OCI-M1 (cell line): ENCODE measurements at regions not wholly inside any gene's neighbourhood (a gene's known extent, or its start where the extent isn't known, plus 50 kb on each side); places are given as distances from the start of the nearest gene placed in this dataset.
"Not testable (repeated sequence)": the region's sequence is repeated elsewhere in the genome, so short reads cannot be mapped to it uniquely, and the experiment has no call there.

Experiments
- DNase-seq: peaks from one replicate; lab custom pipeline; 2025; lab: John Stamatoyannopoulos, UW

DNA sequence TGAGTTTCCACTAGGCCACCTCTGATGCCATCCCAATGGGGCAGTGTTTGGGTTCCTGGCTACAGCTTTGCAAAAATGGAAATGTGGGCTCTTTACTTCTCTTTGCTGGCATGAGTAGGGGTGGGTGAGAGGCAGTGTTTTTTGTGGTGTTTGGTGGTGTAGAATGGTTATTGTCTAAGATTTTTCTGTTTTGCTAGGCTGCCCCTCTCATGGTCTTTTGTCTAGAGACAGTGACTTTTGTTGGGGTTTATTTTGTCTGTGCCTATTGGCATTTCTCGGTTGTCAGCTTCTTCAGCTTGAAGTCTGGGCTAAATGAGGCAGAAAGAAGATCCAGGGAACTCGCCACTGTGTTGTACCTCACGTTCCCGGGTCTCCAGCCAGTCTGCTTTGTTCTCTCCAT is 112.1 kb downstream of the CENPF start:
- DNase-seq, result no peak

DNA sequence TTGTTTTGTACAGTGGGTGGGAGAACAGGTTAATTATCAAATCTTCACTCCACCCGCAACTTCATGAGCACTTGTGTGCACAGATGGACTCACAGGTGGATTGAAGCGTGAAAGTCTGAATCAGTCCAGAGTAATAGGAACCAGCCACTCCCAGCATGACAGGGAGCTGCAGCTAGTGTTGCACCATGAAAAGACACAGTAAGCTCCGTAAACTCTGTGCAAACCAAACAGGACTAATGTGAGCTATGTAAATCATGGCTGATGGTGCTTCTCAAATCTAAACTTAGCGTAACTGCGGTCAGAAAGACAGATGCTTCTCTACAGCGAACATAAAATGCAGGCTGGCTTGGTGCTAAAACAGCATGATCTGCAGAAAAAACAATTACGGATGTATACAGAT is 114.4 kb downstream of the CENPF start:
- no peak for DNase-seq

DNA sequence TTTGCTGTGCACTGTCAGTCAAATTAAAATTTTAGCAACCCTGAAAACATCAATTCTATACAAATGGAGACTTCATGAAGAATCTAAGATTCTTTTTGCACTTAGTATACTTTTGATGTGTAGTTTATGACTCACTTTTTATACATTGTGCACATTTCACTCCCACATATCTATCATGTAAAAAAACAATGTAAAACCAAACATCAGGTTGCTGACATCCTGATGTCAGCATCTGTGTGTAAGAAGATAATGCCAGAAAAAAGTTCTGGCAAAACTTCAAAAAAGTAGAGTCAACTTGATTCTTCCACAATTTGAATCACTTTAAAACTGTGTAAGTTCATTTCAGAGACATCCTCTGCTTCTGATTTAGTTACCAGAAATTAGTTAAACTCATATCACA is 115.7 kb downstream of the CENPF start:
- DNase-seq, result no peak

- DNase-seq, result no peak
Measured at GRCh38 chr1:214719207-214719606, 116.2 kb downstream of the CENPF start.

- DNase-seq, result no peak
Measured at GRCh38 chr1:214720561-214720960, 117.6 kb downstream of the CENPF start.

GRCh38 chr1:214727274-214727673 is 124.3 kb downstream of the CENPF start:
- DNase-seq, result no peak

DNA sequence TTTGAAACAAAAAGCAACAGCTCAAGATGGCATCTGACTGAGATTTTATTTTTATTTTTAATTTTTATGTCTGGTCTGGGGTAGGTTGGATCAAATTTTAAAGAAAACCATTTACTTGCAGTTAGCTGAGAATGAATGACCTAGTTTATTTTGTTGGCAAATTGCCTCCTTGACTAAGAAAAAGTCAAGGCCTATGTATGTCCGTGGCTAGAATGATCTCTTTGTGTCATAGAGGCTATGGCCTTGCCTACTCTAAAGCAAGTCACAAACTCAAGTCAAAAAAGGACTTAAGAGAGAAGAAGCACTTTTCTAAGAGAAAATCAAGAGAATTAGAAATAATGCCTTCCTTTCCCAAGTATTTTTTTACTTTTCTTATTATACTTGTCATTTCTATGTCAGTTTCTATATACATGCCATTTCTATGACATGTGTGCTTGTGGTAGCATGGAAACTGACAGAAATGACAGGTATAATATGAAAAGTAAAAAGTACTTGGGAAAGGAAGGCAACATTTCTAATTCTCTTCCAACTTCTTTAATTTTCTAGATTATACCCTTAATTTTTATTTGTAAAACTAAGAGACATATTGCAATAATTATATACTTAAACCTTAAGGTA is 136.7 kb downstream of the CENPF start:
- DNase-seq, result no peak

DNA sequence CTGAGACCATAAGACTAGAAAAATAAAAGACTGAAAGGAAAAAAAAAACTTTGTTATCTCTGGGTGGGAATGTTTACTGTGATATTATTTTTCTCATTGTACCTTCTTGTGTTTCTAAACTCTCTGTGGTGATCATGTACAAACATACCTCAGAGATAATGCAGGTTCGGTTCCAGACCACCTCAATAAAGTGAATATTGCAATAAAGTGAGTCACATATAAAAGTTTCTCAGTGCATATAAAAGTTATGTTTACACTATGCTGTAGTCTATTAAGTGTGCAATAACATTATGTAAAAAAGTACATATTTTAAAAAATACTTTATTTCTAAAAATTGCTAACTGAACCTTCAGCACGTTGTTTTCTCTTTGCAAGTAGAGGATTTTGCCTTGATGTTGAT is 137.5 kb downstream of the CENPF start:
- no peak for DNase-seq

GRCh38 chr1:214747050-214747635 is 144.1 kb downstream of the CENPF start:
- DNase-seq, result no peak

DNA sequence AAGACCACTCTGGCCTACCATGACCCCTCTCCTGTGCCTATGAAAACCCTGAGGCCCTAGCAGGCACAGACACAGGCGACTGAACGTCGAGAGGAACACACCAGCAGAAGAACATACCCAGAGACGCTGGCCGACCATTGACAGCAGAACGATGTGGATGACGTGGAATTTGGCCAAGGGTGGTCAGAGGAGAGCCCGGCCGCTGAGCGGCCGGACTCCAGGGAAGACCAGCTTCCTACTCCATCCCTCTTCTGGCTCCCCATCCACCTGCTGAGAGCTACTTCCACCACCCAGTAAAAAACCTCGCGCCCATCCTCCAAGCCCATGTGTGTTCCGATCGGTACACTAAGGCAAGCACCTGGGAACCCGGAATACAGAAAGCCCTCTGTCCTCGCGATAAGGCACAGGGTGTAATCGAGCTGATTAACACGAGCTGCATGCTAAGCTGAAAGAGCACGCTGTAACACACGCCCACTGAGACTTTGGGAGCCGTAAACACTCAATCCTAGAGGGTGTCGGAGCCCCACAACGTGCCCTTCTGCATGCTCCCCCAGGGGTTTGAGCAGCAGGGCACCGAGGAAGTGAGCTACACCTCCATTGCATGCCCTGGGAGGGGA is 150.3 kb downstream of the CENPF start:
- DNase-seq, result no peak

GRCh38 chr1:214761030-214761429 is 158.0 kb downstream of the CENPF start:
- no peak for DNase-seq

DNA sequence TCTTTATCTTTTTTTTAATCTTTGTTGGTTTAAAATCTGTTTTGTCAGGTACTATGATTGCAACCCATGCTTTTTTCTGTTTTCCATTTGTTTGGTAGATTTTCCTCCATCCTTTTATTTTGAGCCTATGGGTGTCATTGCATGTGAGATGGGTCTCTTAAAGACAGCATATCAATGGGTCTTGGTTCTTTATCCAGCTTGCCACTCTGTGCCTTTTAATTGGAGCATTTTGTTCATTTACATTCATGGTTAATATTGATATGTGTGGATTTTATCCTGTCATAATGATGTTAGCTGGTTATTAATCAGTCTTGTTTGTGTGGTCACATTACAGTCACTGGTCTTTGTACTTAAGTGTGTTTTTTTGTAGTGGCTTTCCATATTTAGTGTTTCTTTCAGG is 159.9 kb downstream of the CENPF start:
- no peak for DNase-seq

- DNase-seq, result no peak
Measured at GRCh38 chr1:214764502-214764901, 161.5 kb downstream of the CENPF start.

GRCh38 chr1:214767221-214767620 is 164.2 kb downstream of the CENPF start:
- no peak for DNase-seq

- DNase-seq, result not testable (repeated sequence)
Measured at GRCh38 chr1:214769666-214770065, 166.7 kb downstream of the CENPF start.

- no peak for DNase-seq
Measured at GRCh38 chr1:214777364-214777763, 174.4 kb downstream of the CENPF start.

GRCh38 chr1:214791961-214792360 is 189.0 kb downstream of the CENPF start:
- DNase-seq, result no peak

DNA sequence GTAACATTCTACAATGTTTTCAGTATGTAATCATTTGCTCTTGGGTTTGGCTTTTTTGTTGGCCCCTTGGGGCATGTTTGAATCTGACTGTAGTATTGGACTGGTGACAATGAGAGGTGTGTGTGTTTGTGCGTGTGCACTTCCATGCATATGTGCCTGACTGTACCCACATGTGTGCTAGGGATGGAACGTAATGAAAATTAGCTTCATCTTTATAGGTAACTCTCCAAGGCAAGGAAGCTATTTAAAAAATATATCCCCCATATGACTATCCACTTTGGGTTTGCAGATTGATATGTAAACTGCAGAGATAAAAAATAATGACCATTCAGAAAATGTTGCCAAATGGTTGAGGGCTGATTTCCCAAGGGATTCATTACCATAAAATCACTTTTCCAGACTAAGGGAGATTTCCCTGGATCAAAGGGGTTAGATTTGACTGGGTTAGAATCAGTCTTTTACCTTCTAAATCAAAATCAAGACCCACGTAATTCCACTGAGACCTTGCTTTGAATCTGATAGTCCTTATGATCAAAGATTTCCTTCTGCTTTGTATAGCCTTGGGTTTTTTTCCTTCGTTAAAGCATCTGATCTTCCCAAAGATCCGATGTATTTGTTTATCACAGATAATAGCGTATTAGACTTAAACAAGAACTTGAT is 189.7 kb downstream of the CENPF start:
- no peak for DNase-seq

GRCh38 chr1:214793708-214794107 is 190.7 kb downstream of the CENPF start:
- DNase-seq, result no peak

GRCh38 chr1:214801191-214801590 is 198.2 kb downstream of the CENPF start:
- DNase-seq, result no peak

GRCh38 chr1:214808845-214809460 is 206.0 kb downstream of the CENPF start:
- DNase-seq, result peak; percentile 46

DNA sequence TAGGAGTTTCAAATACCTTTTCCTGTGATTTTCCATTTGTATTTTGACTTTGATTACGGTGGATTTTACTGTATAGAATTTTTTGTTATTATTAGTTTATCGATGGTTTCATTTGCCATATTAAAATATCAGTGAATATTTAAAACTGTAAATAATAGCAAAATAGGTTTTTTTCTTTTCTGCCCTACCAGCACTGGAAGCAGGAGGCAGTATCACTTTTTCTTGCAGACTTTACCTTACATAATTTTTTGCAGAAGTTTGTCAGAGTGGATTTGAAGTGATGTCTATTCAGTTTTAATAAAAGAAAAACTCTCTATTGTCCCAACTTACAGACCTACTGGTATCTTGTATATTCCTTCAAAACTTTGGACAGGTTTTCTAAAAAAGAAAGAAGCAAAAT is 213.6 kb downstream of the CENPF start:
- no peak for DNase-seq
